OCI-LY7 (cell line): ENCODE measurements at regions not wholly inside any gene's neighbourhood (a gene's known extent, or its start where the extent isn't known, plus 50 kb on each side); places are given as distances from the start of the nearest gene placed in this dataset.

Source experiments
- CTCF ChIP-seq: fragments of 200-600 bp; sonication (generic); conservative IDR thresholded peaks from 2 replicates; pipeline ENCODE4 v1.5.1; 2014; ENCODE audit warnings: mild to moderate bottlenecking, antibody characterized with exemption, low read length, moderate library complexity, mixed read lengths
- EZH2phosphoT487 ChIP-seq: fragments of 200-600 bp; sonication (generic); IDR thresholded peaks from 2 replicates; pipeline ENCODE4 v1.6.1; 2018; ENCODE audit warnings: low read depth, borderline replicate concordance, mild to moderate bottlenecking, mixed run types, antibody characterized with exemption, low read length, moderate library complexity, mixed read lengths

DNA sequence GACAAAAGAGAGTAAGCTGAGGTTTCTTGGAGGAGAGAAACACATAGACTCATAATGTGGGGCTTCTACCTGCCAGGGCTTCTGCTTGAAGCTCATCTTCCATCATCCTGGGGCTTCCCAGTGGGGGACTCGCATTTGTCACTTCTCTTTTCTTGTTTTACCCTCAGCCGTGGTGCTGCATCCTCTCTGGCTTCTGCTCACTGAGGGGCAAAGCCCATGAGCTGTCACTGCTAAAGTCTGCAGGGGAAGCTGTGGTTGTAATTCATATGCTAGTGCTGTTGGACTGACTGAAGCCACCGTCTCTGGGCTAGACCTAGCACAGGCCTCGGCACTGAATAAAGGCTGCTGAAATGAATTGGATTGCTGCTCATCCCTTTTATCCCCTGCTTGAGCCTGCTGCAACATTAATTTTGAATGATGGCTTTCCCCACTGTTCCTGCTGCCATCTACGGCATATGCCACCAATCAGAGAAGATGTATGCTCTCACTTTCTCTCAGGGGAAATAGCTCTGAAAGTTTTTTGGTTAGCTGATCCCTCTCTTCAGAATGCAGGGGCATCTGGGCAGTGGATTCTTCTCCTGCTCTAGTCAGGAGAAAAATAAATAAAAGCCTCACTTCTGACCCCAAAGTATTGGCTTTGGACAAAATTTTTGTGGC, 568.4 kb upstream of the MAP3K7 start:
- TF ChIP-seq CTCF (no peak), EZH2phosphoT487 (no peak)
